IMR-90 (cell line): ENCODE measurements at regions not wholly inside any gene's neighbourhood (a gene's known extent, or its start where the extent isn't known, plus 50 kb on each side); places are given as distances from the start of the nearest gene placed in this dataset.
"Not testable (repeated sequence)": the region's sequence is repeated elsewhere in the genome, so short reads cannot be mapped to it uniquely, and the experiment has no call there.

Experiments used
- ATAC-seq: fragments of 200-7000 bp; cut with Tn5 transposase; 2 replicates; pipeline ENCODE4 v1.9.1; 2020; ENCODE audit warnings: low read depth, mild to moderate bottlenecking, moderate library complexity
- BruUV-seq: library from RNA; stranded (reverse); fragments of 400-500 nt; replicated peaks from 2 replicates; lab custom pipeline; 2021; lab: Mats Ljungman, UMichigan
- CTCF ChIA-PET: fragments of 300-600 bp; formaldehyde crosslinking; extraction: SDS; loops from one replicate; lab custom pipeline; 2021; ENCODE audit warnings: antibody characterized with exemption; lab: Yijun Ruan, JAX
- POLR2A ChIA-PET: fragments of 300-600 bp; sonication (Branson Sonifier 250); formaldehyde crosslinking; loops from one replicate; lab custom pipeline; 2022; ENCODE audit warnings: antibody characterized with exemption; ENCODE audit not compliant: unreplicated experiment; lab: Charles Lee
- DNase-seq: peaks from one replicate; pipeline ENCODE4 v3.0.0; 2013
- H2AFZ ChIP-seq: replicated peaks from 2 replicates; pipeline ENCODE3; 2013; ENCODE audit warnings: low read length, mild to moderate bottlenecking; ENCODE audit not compliant: poor library complexity
- H2AK5ac ChIP-seq: 2 replicates; pipeline ENCODE4 v1.6.1; 2013; ENCODE audit warnings: low read depth, low read length, inconsistent platforms
- H2AK9ac ChIP-seq: replicated peaks from 2 replicates; pipeline ENCODE3; 2013; ENCODE audit warnings: mild to moderate bottlenecking, low read depth, low read length, moderate library complexity; ENCODE audit not compliant: poor library complexity
- H2BK120ac ChIP-seq: 2 replicates; pipeline ENCODE4 v1.6.1; 2013; ENCODE audit warnings: low read depth, low read length, inconsistent platforms
- H2BK15ac ChIP-seq: 3 replicates; pipeline ENCODE4 v1.6.1; 2013; ENCODE audit warnings: low read depth, low read length, inconsistent platforms
- H2BK20ac ChIP-seq: 2 replicates; pipeline ENCODE4 v1.6.1; 2013; ENCODE audit warnings: low read depth, mild to moderate bottlenecking, inconsistent platforms, low read length, moderate library complexity
- H2BK5ac ChIP-seq: 2 replicates; pipeline ENCODE4 v1.6.1; 2013; ENCODE audit warnings: mild to moderate bottlenecking, low read depth, low read length, inconsistent platforms; ENCODE audit not compliant: poor library complexity, severe bottlenecking
- H3K14ac ChIP-seq: replicated peaks from 2 replicates; pipeline ENCODE4 v1.6.1; 2013; ENCODE audit warnings: low read depth, low read length, inconsistent platforms
- H3K18ac ChIP-seq: 2 replicates; pipeline ENCODE4 v1.6.1; 2013; ENCODE audit warnings: low read depth, low read length, control low read depth
- H3K23ac ChIP-seq: 2 replicates; pipeline ENCODE4 v1.6.1; 2013; ENCODE audit warnings: low read depth, low read length, inconsistent platforms
- H3K27ac ChIP-seq: 2 replicates; pipeline ENCODE4 v1.5.1; 2013; ENCODE audit warnings: mild to moderate bottlenecking, control low read depth, low read length; ENCODE audit not compliant: insufficient read depth
- H3K27me3 ChIP-seq: 2 replicates; pipeline ENCODE4 v1.6.1; 2013; ENCODE audit warnings: low read length; ENCODE audit not compliant: control insufficient read depth, insufficient read depth
- H3K36me3 ChIP-seq: 2 replicates; pipeline ENCODE4 v1.6.1; 2013; ENCODE audit warnings: low read length, mixed read lengths; ENCODE audit not compliant: control insufficient read depth, insufficient read depth
- H3K4ac ChIP-seq: 2 replicates; pipeline ENCODE4 v1.6.1; 2013; ENCODE audit warnings: low read depth, low read length, inconsistent platforms
- H3K4me1 ChIP-seq: 2 replicates; pipeline ENCODE4 v1.6.1; 2013; ENCODE audit warnings: low read length, mixed read lengths; ENCODE audit not compliant: control insufficient read depth, insufficient read depth
- H3K4me2 ChIP-seq: 2 replicates; pipeline ENCODE4 v1.6.1; 2013; ENCODE audit warnings: low read depth, mild to moderate bottlenecking, control low read depth, low read length, moderate library complexity
- H3K4me3 ChIP-seq: 2 replicates; pipeline ENCODE4 v1.5.1; 2013; ENCODE audit warnings: low read depth, mild to moderate bottlenecking, control low read depth, low read length, moderate library complexity; ENCODE audit not compliant: insufficient read depth
- H3K56ac ChIP-seq: 2 replicates; pipeline ENCODE4 v1.6.1; 2013; ENCODE audit warnings: low read length, inconsistent platforms; ENCODE audit not compliant: insufficient read depth; ENCODE audit errors: extremely low read depth
- H3K79me1 ChIP-seq, 2 experiments: 2 replicates each; pipeline ENCODE4 v1.6.1; 2013; ENCODE audit warnings: low read length in 2 of 2, inconsistent platforms in 1 of 2, low read depth in 1 of 2
- H3K9ac ChIP-seq: 2 replicates; pipeline ENCODE4 v1.6.1; 2013; ENCODE audit warnings: low read depth, low read length, control low read depth
- H3K9me1 ChIP-seq: 2 replicates; pipeline ENCODE4 v1.6.1; 2013; ENCODE audit warnings: low read length, inconsistent platforms; ENCODE audit not compliant: insufficient read depth
- H3K9me3 ChIP-seq: 2 replicates; pipeline ENCODE4 v1.6.1; 2013; ENCODE audit warnings: low read length; ENCODE audit not compliant: control insufficient read depth, insufficient read depth
- H4K20me1 ChIP-seq: 2 replicates; pipeline ENCODE4 v1.6.1; 2013; ENCODE audit warnings: low read length, inconsistent platforms; ENCODE audit not compliant: insufficient read depth
- H4K5ac ChIP-seq: 2 replicates; pipeline ENCODE4 v1.6.1; 2013; ENCODE audit warnings: mild to moderate bottlenecking, low read depth, low read length, control low read depth
- H4K8ac ChIP-seq, 2 experiments: 2 replicates each; pipeline ENCODE4 v1.6.1; 2013; ENCODE audit warnings: low read depth in 2 of 2, low read length in 2 of 2, control low read depth in 1 of 2, inconsistent platforms in 1 of 2
- H4K91ac ChIP-seq: 2 replicates; pipeline ENCODE4 v1.6.1; 2013; ENCODE audit warnings: low read depth, low read length, inconsistent platforms; ENCODE audit not compliant: insufficient read depth
- WGBS, 2 experiments: methylation state at CpG; one replicate each; pipeline versions ENCODE4 v1.1.5 to v1.1.7; 2013; ENCODE audit warnings: missing lambda C conversion rate in 2 of 2; ENCODE audit not compliant: insufficient read length in 1 of 2; ENCODE audit errors: extremely low coverage in 2 of 2; 5-methylcytosine and 5-hydroxymethylcytosine counted together
- dilution Hi-C: fragments of 300-500 bp; cut with HindIII; formaldehyde crosslinking; loops from one replicate; pipeline ENCODE4 v1.14.3; 2018; ENCODE audit warnings: low sequenced_read_pairs; ENCODE audit not compliant: unreplicated experiment
- in situ Hi-C: fragments of 300-500 bp; cut with MboI; formaldehyde crosslinking; loops from 3 replicates; pipeline ENCODE4 v1.14.3; 2019; ENCODE audit warnings: low sequenced_read_pairs, inconsistent platforms, mixed read lengths
- intact Hi-C: fragments of 100-400 bp; cut with micrococcal nuclease; formaldehyde crosslinking; loops from 2 replicates; pipeline ENCODE4 v1.10.0; 2022

DNA sequence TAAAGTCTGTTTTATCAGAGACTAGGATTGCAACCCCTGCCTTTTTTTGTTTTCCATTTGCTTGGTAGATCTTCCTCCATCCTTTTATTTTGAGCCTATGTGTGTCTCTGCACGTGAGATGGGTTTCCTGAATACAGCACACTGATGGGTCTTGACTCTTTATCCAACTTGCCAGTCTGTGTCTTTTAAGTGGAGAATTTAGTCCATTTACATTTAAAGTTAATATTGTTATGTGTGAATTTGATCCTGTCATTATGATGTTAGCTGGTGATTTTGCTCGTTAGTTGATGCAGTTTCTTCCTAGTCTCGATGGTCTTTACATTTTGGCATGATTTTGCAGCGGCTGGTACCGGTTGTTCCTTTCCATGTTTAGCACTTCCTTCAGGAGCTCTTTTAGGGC lies 128.3 kb downstream of the SRGAP2 start:
- H3K4me3 ChIP-seq, intact Hi-C loops, dilution Hi-C loops, H4K91ac ChIP-seq, H3K79me1 ChIP-seq, H3K27ac ChIP-seq, H3K9ac ChIP-seq, H2BK5ac ChIP-seq, H3K56ac ChIP-seq, H2AK5ac ChIP-seq, H4K8ac ChIP-seq, H3K9me3 ChIP-seq, in situ Hi-C loops, H2BK15ac ChIP-seq, H3K18ac ChIP-seq, H3K23ac ChIP-seq, H3K4ac ChIP-seq, H2BK120ac ChIP-seq, H3K4me2 ChIP-seq, ATAC-seq, H4K20me1 ChIP-seq, H3K4me1 ChIP-seq, H2AFZ ChIP-seq, CTCF ChIA-PET, H3K14ac ChIP-seq, H4K5ac ChIP-seq, H3K36me3 ChIP-seq, POLR2A ChIA-PET, BruUV-seq, H2AK9ac ChIP-seq, H3K9me1 ChIP-seq, H2BK20ac ChIP-seq, DNase-seq, H3K27me3 ChIP-seq: not testable (repeated sequence)
- WGBS, 2 experiments: no CpG with 5 or more reads among the region's 5 CpGs

DNA sequence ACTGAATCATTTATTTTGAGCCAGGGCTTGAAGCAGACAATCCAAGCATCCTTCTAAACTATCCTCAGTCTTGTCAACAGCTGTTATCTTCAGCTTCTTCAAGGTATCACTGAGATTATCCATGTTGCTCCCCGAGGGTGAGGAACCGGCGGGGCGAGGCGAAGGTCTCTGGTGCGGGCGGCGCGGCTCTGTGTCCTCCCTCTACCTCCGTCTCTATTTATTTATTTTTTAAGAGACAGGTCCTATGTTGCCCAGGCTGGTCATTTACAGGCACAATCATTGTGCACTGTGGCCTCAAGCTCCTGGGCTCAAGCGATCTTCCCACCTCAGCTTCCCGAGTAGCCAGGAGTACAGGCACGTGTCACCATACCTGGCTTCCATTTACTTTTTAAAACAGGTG lies 130.0 kb downstream of the SRGAP2 start:
- dilution Hi-C loops, H3K4ac ChIP-seq, intact Hi-C loops, ATAC-seq, H2BK120ac ChIP-seq, H3K27me3 ChIP-seq, H4K8ac ChIP-seq, H3K14ac ChIP-seq, H3K27ac ChIP-seq, H2AK9ac ChIP-seq, H3K4me1 ChIP-seq, POLR2A ChIA-PET, H3K9me1 ChIP-seq, H3K9ac ChIP-seq, H4K20me1 ChIP-seq, CTCF ChIA-PET, H3K79me1 ChIP-seq, H2AK5ac ChIP-seq, DNase-seq, H2BK20ac ChIP-seq, H4K91ac ChIP-seq, H3K36me3 ChIP-seq, H2BK5ac ChIP-seq, H3K4me3 ChIP-seq, H3K4me2 ChIP-seq, H3K9me3 ChIP-seq, H3K23ac ChIP-seq, H4K5ac ChIP-seq, BruUV-seq, H2AFZ ChIP-seq, H3K18ac ChIP-seq, in situ Hi-C loops, H3K56ac ChIP-seq, H2BK15ac ChIP-seq: not testable (repeated sequence)
- no CpG with 5 or more reads among the region's 13 CpGs for WGBS, 2 experiments
